Stimulated activated CD8-positive, alpha-beta memory T cell treated with anti-CD3 and anti-CD28 coated beads, Interleukin-12 subunit alpha, Interleukin-12 subunit beta, amount 100 ng/mL, for 1 hour (primary cell): ENCODE measurements at regions not wholly inside any gene's neighbourhood (a gene's known extent, or its start where the extent isn't known, plus 50 kb on each side); places are given as distances from the start of the nearest gene placed in this dataset.

ENCODE experiments used
- DNase-seq: peaks from one replicate; pipeline ENCODE4 v3.0.0-alpha.2; 2020; ENCODE audit warnings: low read depth

- no peak for DNase-seq
Measured at GRCh38 chr16:6057821-6058220, 960.2 kb upstream of the EEF2KMT start.

DNA sequence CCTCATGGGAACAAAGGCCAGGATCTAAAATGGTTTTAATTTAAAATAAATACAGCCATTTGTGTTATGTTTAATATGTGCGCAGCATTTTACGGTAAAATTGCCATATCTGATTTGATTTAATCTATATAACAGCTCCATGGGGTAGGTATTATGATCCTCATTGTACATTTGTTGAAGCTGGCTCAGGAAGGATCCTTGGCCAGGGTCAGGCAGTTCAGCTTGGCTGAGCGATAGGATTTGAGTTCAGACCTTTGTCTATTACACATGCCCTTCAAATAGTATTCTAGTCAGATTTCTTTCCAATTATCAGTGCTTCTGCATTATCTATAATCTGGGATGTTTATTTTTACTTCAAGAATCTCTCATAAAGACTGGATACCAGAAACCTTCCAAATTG is 950.4 kb upstream of the EEF2KMT start:
- no peak for DNase-seq

DNA sequence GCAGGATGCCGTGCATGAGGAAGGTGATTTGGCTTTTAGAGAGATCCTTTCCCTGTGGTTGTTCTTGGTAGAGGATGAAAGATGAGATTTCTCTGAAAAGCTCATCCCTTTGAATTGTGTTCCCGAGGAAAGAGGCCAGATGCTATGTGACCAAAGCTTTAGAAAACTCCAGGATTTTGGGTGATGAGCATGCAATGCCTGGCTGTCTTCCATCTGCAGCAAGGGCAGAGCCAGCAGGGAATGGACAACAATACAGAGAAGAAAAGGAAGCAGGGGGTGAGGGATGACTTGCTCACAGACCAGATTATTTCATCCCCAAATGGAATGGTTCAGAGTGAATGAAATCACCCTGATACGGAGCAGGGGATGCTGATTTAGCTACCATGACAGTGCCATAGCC is 949.7 kb upstream of the EEF2KMT start:
- DNase-seq: no peak

DNA sequence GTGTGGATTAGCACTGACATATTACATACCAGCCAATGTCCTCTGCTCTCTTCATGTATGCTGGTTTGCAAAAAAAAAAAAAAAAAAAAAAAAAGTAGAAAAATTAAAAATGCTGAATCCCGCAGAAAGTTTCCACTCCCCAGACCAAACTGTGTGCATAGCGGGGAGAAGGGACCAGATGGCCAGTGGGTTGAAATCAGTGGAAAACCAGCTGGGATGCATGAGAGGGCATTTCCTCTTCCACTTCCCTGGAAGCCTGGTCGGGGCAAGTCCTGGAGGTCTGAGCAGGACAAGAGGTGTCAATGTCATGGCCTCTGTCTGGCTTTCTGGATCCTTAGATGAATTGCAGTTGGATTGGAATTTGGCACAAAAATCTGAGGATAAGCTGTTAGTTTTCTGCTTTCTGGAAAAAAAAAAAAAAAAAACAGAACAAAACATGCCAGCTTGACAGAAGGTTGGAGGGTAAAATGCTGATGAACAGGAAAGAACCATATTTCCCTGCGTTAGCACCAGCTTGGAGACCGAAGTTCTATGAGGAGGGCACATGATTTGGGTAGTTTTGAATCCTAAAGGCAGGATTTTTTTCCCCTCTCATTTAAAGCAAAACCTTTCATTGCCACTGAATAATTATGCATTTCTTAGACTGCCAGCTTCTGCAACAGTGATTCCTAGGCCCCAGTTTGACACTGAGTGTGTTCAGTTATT is 941.5 kb upstream of the EEF2KMT start:
- DNase-seq: no peak

DNA sequence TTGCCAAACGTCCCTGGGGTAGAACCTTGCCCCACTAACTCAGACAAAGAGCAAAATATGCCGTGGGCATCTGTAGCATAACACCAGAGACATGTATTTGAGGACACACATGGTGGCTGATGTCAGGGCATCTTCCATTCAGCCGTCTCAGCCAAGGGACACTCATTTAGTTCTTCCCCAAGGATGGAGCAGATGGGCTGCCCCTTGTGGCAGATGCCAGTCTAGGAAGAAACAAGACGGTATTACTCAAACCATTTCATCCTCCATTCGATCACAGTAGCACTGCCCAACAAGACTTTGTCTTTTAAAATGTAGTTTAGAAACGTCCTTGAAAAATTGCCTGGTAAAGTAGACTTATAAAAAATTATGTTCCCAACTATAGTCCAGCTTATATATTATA is 937.6 kb upstream of the EEF2KMT start:
- no peak for DNase-seq

GRCh38 chr16:6034511-6034910 is 936.9 kb upstream of the EEF2KMT start:
- no peak for DNase-seq

- no peak for DNase-seq
Measured at GRCh38 chr16:6032438-6032837, 934.8 kb upstream of the EEF2KMT start.

DNA sequence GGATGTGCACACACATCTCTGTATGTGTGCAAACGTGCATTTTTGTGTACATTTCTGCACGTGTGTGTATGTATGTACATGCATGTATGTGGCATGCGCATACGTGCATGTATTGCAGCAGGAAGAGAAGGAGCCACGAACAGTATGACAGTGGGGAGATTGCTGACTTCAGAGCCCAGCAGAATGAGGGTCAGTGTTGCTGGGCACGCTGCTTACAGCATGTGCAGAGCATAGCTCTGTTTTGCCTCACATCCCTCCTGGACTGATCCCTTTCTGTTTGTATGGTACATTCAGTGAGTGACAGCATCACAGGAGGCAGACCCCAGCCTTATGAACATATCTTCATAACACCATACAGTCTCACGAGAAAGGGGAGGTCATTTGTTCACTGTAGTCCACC is 934.0 kb upstream of the EEF2KMT start:
- no peak for DNase-seq

DNA sequence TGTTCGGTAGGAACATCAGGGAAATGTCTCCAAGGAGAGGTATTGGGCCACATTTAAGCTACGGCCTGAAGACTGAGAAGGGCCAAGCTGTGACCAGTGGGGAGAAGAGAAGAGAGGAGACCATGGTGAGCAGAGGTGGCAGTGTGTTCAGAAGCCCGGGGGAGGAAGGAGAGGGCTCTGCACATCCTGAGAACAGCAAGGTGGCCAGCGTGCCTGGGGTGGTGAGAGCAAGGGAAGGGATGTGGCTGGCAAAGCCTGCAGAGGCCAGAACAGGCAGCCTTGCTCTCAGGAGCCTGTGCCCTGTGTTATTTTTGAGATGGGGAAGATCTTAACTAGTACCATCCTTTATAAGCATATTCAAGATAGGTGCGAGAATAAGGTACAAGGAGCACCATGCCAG is 933.5 kb upstream of the EEF2KMT start:
- DNase-seq: no peak

DNA sequence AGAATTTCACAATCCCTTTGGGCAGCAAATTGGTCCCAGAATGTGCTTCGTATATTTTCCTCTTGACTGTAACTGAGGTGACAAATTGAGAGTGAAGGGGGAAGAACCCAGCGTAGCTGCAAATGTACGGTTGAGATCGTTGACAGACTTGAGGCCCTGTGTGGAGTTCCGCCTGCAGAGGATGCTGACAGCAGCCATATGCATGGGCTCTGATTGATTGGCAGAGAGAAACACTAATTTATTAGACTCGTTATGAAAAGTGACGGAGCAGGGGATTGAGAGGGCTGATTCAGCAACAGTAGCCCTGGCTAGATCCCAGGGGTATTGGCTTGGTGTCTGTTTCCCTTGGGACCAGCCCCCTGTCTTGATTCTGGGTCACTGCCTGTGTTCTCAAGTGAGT is 930.1 kb upstream of the EEF2KMT start:
- DNase-seq: no peak

DNA sequence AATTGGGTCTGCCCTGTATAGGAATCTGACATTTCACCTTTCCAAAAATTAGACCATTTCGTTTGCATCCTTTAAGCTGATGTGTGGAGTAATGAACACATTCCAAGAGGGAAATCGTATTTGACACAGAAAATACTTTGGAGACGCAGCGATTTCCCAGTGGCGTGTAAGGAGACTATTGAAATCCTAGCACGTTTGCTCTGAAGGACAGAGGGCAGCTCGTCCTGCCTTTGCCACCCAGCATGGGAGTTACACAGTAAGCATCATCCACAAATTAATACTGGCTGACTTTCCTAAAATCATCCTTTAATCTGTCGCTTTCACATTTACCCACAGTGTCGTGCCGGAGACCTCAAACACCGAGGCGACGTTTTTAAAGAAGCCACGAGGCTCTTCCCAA is 925.9 kb upstream of the EEF2KMT start:
- DNase-seq: no peak

- no peak for DNase-seq
Measured at GRCh38 chr16:6021276-6021943, 923.8 kb upstream of the EEF2KMT start.

- no peak for DNase-seq
Measured at GRCh38 chr16:6020162-6020985, 922.8 kb upstream of the EEF2KMT start.

- no peak for DNase-seq
Measured at GRCh38 chr16:6019490-6019991, 921.9 kb upstream of the EEF2KMT start.

DNA sequence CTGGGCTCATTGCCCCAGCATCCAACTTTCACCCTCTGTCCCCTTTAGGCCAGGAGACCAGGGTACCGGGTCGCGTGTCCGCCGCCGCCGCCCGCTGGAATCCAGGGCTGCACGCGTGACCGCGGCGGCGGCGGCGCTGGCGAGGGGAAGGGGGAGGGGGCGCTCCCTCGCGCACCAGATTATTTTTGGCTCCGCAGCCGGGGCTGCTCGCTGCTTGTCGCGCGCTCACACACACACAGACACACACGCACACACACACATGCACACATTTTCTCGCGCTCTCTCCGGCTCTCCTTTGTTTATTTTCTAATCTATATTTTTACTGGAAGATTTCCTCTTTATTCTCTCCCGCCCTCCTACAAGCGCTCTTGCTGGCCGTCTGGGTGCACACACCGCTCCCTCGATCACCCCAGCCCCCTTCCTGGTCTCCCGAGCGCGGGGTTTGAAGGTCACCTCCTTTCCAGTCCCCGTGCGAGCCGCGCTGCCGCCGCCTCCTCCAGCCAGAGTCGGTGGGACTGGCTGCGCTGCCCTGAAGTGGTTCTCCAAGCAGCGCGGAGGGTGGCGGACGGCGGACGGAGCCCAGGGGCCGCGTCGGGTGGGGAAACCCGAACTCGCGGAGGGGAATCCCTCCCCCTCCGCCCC is 921.4 kb upstream of the EEF2KMT start:
- DNase-seq: no peak

GRCh38 chr16:6016530-6017184 is 919.1 kb upstream of the EEF2KMT start:
- DNase-seq: no peak

DNA sequence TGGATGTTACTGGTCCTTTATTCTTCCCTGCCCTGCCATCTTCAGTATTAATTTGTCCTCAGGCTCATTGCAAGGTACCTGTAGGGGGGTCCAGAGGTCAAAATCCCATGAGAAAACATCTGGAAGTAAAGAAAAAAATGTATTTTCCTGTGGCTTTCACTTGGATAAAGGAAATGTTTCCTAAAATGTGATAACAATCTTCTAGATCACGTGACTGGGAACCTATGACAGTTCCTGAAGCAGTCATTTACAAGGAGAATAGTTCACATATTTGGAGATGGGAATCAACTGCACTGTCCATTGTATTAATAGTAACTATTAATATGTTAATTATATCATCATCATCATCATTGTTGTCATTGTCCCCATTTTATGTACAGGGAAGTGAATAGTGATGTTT is 915.1 kb upstream of the EEF2KMT start:
- DNase-seq: no peak

GRCh38 chr16:6009151-6009550 is 911.6 kb upstream of the EEF2KMT start:
- no peak for DNase-seq

GRCh38 chr16:6008670-6009069 is 911.1 kb upstream of the EEF2KMT start:
- no peak for DNase-seq

- no peak for DNase-seq
Measured at GRCh38 chr16:5993356-5993755, 895.8 kb upstream of the EEF2KMT start.

GRCh38 chr16:5982979-5983378 is 885.4 kb upstream of the EEF2KMT start:
- no peak for DNase-seq
